ENCODE measurements at regions not wholly inside any gene's neighbourhood (a gene's known extent, or its start where the extent isn't known, plus 50 kb on each side); places are given as distances from the start of the nearest gene placed in this dataset.

GRCh38 chr4:111631215-111631999, 513.8 kb upstream of the FAM241A start:
- DNase-seq = no peak

DNA sequence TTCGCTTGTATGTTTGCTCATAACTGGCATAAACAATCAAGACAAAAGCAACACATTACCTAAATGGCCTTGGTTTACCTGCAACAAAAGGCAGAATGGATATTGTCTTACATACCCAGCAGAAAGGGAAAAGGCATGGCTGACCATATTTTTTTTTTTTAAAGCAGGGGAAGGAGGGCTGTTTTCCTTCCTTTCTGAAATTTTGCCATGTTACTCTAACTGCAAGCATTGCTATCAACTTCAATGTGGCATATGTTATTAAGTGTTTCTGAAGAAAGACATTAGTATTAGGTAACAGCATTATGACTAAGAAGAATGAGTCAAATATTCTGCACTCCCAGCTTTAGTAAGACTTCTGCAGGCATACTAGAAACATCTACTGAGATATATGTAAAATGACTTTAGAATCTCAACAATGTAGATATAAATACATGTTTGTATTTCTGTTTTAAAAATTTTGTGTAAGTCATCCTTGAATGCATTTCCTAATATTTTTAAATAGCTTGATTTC, 512.6 kb upstream of the FAM241A start:
- DNase-seq = peak; percentile 44

- DNase-seq = no peak
Measured at GRCh38 chr4:111633663-111634266, 511.5 kb upstream of the FAM241A start.

DNA sequence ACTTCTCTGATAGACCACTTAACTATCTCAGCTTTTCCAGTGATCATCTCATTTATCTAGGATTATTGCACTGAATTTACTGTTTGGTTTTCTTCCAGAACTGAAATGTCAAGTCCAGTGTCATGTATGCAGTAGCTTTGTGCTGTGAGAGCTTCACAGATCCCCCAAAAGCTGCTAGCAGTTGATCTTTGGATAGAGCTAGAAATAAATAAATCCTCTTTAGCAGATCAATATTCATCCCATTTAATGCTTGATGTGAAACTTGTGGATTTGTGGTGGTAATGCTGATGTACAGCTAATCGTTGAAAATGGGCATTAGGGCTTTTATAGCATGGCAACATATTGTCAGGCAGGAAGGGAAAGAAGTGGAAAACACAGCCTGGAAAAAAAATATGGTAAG, 509.6 kb upstream of the FAM241A start:
- no peak for DNase-seq

DNA sequence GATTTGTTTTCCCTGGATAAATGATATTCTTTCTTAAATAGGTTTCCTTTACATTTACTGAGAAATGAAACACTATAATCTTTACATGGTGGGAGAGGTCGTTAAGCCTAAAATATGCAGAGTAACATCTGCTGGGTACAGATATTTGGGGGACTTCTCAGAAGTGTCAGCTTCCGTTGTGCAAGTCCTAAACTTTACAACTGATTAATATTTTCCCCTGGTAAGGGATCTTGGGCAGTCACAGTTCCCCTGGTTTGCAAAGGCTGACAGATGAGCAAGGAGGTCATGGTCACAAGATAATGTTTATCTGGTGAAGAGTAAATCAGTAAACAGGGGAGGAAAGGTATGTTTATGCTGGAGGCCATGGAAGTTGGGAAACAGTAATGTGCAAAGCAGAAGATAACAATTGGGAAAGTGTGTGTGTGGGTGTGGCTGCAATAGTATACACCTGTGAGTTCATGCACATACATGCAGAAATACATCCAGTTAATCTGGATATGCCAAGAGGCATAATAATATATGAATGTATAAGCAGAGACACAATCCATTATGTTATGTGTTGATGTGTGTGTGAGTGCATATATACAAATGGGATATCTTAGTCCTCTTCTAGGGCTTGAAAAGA, 508.2 kb upstream of the FAM241A start:
- DNase-seq = no peak

DNA sequence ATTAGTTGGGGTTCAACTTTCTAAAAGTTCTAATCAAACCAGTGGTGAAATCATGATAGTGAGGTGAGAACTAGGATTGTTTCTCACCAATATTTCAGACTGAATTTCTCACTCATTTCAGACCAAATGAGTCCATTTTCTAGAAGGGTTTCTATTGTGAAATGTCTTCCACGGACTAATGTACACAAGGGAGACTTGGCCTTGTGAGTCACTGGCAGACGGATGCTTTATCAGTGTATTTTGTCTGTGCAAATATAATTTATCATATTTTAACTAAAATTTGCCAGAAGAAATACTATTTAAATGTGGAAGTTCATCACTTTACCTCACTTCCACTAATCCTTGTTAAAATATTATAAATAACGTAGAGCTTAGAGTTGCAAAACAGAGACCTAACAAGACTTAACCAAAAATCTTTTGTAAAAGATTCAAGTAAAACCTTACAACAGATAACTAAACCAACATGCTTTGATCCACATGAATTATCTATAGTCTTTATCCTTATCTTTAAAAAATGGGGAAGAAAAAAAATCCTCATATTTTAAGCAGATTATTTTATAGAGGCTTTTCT, 506.0 kb upstream of the FAM241A start:
- DNase-seq = no peak

GRCh38 chr4:111639876-111640275, 505.4 kb upstream of the FAM241A start:
- no peak for DNase-seq

GRCh38 chr4:111641813-111642579, 503.3 kb upstream of the FAM241A start:
- DNase-seq = peak; percentile 82

GRCh38 chr4:111648056-111648455, 497.2 kb upstream of the FAM241A start:
- no peak for DNase-seq

DNA sequence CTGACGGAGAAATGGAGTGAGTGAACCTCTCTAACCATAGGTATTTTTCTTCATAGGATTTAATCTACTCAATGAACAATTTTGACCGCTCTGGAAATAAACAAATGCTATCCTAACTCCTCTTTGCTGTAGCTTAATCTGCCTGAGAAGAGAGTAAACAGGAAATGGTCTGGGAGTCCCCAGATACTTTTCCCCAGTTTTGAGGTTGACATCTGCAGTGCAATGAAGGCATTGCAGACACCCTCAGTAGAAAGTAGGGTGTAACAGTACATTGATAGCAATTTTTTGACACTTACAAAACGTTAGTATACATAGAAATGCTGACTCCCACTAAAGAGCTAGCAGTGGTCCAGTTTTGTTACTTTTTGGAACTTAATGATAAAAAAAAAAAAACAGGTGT, 495.9 kb upstream of the FAM241A start:
- no peak for DNase-seq

DNA sequence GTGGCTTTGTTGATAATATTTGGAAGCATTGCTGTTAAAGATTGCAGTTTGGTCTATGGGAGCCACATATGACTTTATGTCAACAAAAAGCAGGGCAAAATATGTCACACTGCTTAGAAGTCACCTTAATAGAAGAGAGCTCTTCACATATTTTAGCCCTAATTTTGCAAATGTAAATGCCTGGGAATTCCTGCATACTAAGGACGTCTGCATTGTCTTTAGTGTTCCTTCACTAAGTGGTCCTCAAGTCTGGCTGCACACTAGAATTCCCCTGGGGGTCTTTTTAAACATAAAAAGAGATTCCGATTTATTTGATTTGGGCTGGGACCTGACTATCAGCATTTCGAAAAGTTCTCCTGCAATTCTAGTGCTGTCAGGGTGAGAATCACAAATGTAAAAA, 495.1 kb upstream of the FAM241A start:
- DNase-seq = no peak

DNA sequence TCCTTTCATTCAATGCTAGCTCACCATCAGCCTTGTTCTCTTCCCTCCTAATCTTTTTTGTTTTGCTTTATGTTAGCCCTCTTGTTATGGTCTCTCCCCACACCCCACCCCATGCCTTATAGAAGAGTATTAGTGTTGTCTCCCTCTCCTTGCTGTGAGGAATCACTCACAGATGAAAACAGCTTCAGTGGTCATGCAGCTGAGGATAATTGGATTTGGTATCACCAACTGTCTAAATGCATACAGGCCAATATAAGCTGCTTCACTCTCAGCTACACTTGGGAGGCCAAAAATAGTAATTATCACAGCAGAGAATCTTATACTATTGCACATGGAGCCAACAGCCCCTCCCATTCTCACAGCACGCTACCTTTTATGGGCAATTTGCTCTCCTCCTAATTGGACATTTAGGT, 494.6 kb upstream of the FAM241A start:
- DNase-seq = no peak

GRCh38 chr4:111652236-111652635, 493.0 kb upstream of the FAM241A start:
- DNase-seq = no peak

DNA sequence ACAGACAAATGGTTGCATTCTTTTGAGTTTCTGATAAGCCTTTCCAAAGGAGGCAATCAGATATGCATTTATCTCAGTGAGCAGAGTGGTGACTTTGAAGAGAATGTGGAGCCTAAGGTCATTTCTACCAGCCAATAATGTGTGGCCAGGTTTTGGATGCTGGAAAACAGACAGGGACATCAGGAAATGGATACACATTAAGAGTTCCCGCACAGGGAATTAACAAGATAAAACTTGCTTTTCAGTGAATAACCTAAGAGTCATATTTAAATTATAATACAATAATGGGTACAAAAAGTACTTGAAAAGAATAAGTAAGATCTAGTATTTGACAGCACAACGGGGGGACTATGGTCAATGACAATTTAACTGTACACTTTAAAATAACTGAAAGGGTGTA, 492.3 kb upstream of the FAM241A start:
- no peak for DNase-seq

DNA sequence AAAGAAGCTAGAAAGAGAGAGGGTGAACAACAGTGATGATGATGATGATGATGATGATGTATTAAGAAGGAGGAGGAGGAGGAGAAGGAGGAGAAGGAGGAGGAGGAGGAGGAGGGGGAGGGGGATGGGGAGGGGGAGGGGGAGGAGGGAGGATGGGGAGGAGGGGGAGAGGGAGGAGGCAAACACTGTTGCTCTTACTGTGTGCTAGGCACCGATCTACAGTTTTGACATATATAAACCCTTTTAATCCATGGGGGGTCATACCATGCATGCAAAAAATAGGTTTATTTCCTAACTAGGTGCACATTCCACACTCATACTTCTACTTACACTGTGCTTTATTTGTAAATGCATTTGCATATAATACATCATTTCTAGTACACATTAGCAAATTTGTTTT, 482.8 kb upstream of the FAM241A start:
- DNase-seq = no peak

GRCh38 chr4:111664308-111664945, 480.8 kb upstream of the FAM241A start:
- no peak for DNase-seq

DNA sequence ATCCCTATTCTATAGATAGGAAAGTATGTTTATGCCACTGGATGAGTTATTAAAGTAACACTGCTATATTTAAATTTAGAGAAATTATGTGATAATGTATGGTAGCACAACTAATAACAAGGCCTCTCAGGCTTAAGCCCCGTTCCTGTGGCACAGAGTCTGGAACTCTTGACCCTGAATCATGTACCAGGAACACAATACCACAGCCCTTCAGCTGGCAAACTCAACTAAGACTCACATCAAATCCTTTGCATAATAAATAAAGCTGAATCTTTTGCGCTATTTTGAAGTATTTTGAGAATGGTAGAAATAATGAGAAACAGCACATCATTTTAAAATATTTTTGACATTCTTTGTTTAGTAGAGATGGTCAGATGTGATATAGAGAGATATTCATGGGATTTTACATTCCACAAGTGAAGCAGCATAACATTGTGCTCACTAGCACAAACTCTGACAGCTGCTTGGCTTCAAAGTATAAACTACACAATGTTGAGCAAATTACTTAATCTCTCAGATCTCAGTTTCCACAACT, 478.4 kb upstream of the FAM241A start:
- DNase-seq = no peak

- no peak for DNase-seq
Measured at GRCh38 chr4:111671756-111672155, 473.5 kb upstream of the FAM241A start.

- no peak for DNase-seq
Measured at GRCh38 chr4:111675746-111676145, 469.5 kb upstream of the FAM241A start.

DNA sequence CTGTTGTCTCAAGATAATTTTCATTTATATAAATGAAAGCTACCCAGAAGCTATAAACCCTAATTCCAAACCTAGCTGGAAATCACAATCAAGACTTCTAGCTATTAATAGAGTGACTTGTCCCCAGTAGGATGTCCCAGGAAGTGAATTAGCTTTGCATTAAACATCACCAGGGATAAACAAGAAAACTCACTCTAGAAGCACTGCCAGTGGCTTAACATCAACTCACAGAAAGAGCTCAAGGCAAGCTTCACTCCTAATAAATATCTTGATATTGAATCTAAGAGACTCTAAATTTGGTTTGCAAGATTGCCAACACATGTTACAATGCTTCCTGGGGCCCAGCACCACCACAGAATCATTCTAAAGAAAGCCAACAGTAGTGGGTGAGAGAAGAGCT, 468.7 kb upstream of the FAM241A start:
- DNase-seq = no peak

DNA sequence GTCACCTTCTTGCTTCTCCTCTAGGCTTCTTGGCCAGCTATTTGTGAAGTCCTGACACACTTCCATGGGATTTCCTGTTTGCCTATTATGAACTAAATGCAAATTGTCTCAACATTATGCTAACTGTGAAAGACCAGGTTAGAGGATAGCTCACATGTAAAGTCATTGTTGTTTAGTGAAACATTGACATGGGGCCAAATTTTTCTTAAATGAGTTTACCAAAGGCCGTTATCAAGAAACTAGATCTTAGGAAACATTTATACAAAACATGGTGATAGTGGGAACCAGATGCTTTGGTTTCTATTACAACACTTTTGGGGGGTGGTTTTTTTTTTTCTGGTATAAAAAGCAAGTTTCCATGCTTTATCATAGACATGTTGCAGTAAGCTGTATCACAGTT, 466.8 kb upstream of the FAM241A start:
- no peak for DNase-seq

GRCh38 chr4:111678908-111679307, 466.3 kb upstream of the FAM241A start:
- no peak for DNase-seq
